Upper lobe of right lung (tissue), 1 donor: ENCODE measurements at regions not wholly inside any gene's neighbourhood (a gene's known extent, or its start where the extent isn't known, plus 50 kb on each side); places are given as distances from the start of the nearest gene placed in this dataset.

ENCODE experiments used
- ATAC-seq: fragments of 200-7000 bp; cut with Tn5 transposase; one replicate; pipeline ENCODE4 v1.9.1; 2020; ENCODE audit warnings: mild to moderate bottlenecking, moderate library complexity
- DNase-seq: peaks from one replicate; pipeline ENCODE4 v3.0.0-alpha.2; 2020
- H3K27ac ChIP-seq: fragments of 200-600 bp; one replicate; pipeline ENCODE4 v1.8.0; 2022
- H3K27me3 ChIP-seq: fragments of 200-600 bp; one replicate; pipeline ENCODE4 v1.8.0; 2022; ENCODE audit warnings: mild to moderate bottlenecking
- H3K36me3 ChIP-seq: fragments of 200-600 bp; one replicate; pipeline ENCODE4 v1.8.0; 2022
- H3K4me1 ChIP-seq: fragments of 200-600 bp; one replicate; pipeline ENCODE4 v1.8.0; 2022
- H3K4me3 ChIP-seq: fragments of 200-600 bp; one replicate; pipeline ENCODE4 v1.8.0; 2022; ENCODE audit warnings: mild to moderate bottlenecking
- H3K9me3 ChIP-seq: fragments of 200-600 bp; one replicate; pipeline ENCODE4 v1.8.0; 2022
- CTCF ChIP-seq: fragments of 200-600 bp; IDR thresholded peaks from one replicate; pipeline ENCODE4 v1.8.0; 2022; ENCODE audit warnings: antibody characterized with exemption
- intact Hi-C: fragments of 100-400 bp; cut with DNase I; formaldehyde crosslinking; loops from one replicate; pipeline ENCODE4 v1.11.0; 2022
- donor health status: DM: no; HTN: yes; CAD: no; lungs with severe emphysema.

DNA sequence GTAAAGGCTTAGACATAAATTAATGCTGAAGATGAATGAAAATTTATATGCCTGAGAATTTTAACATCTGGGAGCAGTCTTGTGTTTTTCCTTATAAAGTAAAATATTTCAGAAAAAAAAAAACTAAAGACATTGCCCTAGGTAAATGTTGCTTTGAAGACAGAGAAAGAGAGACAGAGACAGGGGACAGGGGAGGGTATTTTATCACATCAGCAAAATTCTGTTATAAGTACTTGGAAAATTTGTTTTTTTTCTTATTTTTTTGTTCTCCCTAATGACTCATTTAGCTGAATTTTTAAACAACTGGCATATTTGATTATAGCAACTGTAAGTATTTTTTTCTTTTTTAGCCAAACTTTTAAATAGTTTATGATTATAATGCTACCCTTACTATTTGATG is 1540.6 kb upstream of the GBE1 start:
- no peak for TF ChIP-seq CTCF
- Histone ChIP-seq H3K27me3 (no peaks in the 10 kb centered on the region), H3K4me3 (no peak overlapping the region), H3K4me1 (no peaks in the 10 kb centered on the region), H3K27ac (no peak overlapping the region), H3K36me3 (no peaks in the 10 kb centered on the region), H3K9me3 (no peaks in the 10 kb centered on the region)
- DNase-seq = no peak
- intact Hi-C loops = no loop called here
- ATAC-seq = no peak

GRCh38 chr3:83317605-83318004 is 1556.2 kb upstream of the GBE1 start:
- ATAC-seq = no peak
- Histone ChIP-seq H3K4me3 (no peak overlapping the region), H3K27me3 (no peaks in the 10 kb centered on the region), H3K27ac (no peak overlapping the region), H3K36me3 (no peaks in the 10 kb centered on the region), H3K9me3 (no peaks in the 10 kb centered on the region), H3K4me1 (no peaks in the 10 kb centered on the region)
- TF ChIP-seq CTCF = no peak
- DNase-seq = no peak
- intact Hi-C loops = no loop called here

GRCh38 chr3:83320726-83321125 is 1559.3 kb upstream of the GBE1 start:
- Histone ChIP-seq H3K4me3 (no peak overlapping the region), H3K27ac (no peak overlapping the region), H3K36me3 (no peaks in the 10 kb centered on the region), H3K4me1 (no peaks in the 10 kb centered on the region), H3K9me3 (no peaks in the 10 kb centered on the region), H3K27me3 (no peaks in the 10 kb centered on the region)
- ATAC-seq (no peak), DNase-seq (no peak)
- intact Hi-C loops = no loop called here
- TF ChIP-seq CTCF = no peak

DNA sequence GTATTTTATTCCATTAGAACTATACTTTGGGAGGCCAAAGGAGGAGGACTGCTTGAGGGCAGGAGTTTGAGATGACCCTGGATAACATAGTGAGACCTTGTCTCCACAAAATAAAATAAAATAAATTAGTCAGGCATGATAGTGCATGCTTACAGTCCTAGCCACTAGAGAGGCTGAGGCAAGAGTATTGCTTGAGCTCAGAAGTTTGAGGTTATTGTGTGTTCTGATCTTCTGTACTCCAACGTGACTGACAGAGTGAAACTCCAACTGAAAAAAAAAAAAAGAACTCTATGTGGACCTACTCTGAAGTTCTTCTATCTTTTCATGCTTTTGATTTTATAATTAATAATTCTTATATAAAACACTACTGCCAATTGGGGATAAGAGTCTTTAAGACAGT is 1560.0 kb upstream of the GBE1 start:
- ATAC-seq (no peak), DNase-seq (no peak)
- TF ChIP-seq CTCF = no peak
- Histone ChIP-seq H3K36me3 (no peaks in the 10 kb centered on the region), H3K27me3 (no peaks in the 10 kb centered on the region), H3K27ac (no peak overlapping the region), H3K4me1 (no peaks in the 10 kb centered on the region), H3K4me3 (no peak overlapping the region), H3K9me3 (no peaks in the 10 kb centered on the region)
- intact Hi-C loops = no loop called here

DNA sequence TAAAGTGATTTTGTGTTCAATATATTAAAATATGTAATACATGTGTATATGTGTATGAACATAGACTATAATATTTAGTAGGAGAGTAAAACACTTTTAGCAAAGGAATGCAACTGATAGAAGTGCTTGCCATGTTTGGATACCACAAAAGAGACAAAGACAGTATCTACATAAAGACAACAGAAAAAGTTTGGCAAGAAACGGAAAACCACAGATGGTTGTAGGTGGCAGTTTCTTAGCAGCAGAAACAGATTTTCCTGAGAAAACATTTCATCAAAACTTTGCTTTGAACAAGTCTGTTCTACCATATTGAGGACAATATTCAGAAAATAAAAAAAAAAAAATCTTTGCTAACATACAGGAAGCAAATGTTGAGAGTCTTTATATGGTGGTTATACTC is 1560.4 kb upstream of the GBE1 start:
- ATAC-seq (no peak), DNase-seq (no peak)
- no peak for TF ChIP-seq CTCF
- Histone ChIP-seq H3K4me1 (no peaks in the 10 kb centered on the region), H3K27me3 (no peaks in the 10 kb centered on the region), H3K36me3 (no peaks in the 10 kb centered on the region), H3K27ac (no peak overlapping the region), H3K4me3 (no peak overlapping the region), H3K9me3 (no peaks in the 10 kb centered on the region)
- intact Hi-C loops = no loop called here

- H3K27me3 ChIP-seq = no peaks in the 10 kb centered on the region
- no peak for DNase-seq
- no peak for ATAC-seq
- H3K36me3 ChIP-seq = no peaks in the 10 kb centered on the region
- TF ChIP-seq CTCF = no peak
- intact Hi-C loops = no loop called here
- H3K27ac ChIP-seq = no peak overlapping the region
- no peak overlapping the region for H3K4me3 ChIP-seq
- no peaks in the 10 kb centered on the region for H3K9me3 ChIP-seq
- no peaks in the 10 kb centered on the region for H3K4me1 ChIP-seq
Measured at GRCh38 chr3:83354205-83354604, 1592.8 kb upstream of the GBE1 start.
